ENCODE measurements at regions not wholly inside any gene's neighbourhood (a gene's known extent, or its start where the extent isn't known, plus 50 kb on each side); places are given as distances from the start of the nearest gene placed in this dataset.
"Not testable (repeated sequence)": the region's sequence is repeated elsewhere in the genome, so short reads cannot be mapped to it uniquely, and the experiment has no call there.

- ATAC-seq = no peak
- DNase-seq (ENCODE audit: low read depth, low spot score) = no peak
- H3K9me3 ChIP-seq (replicated peaks; ENCODE audit: control insufficient read depth, insufficient read depth, low read length) = no peaks in the 10 kb centered on the region
- ChIA-PET SMC1A (ENCODE audit: uncharacterized antibody, unreplicated experiment) (no interaction called here), CTCF (interaction anchor here (0.5 kb wide), 1 partner anchor 17 kb away, joined by 4 read pairs; no protein-coding TSS in a partner anchor), RAD21 (ENCODE audit: unreplicated experiment) (no interaction called here), POLR2A (no interaction called here)
- H3K36me3 ChIP-seq (ENCODE audit: control insufficient read depth in 2 of 2, insufficient read depth in 2 of 2, low read length in 1 of 2) = no peaks in the 10 kb centered on the region
- no peaks in the 10 kb centered on the region for H4K20me1 ChIP-seq (ENCODE audit: control insufficient read depth, insufficient read depth)
- no peak overlapping the region for H3K9ac ChIP-seq (ENCODE audit: control insufficient read depth, insufficient read depth, low read length)
- no peak for FAIRE-seq
- H3K4me3 ChIP-seq = no peak overlapping the region
- H3K4me1 ChIP-seq (ENCODE audit: control insufficient read depth, insufficient read depth, low read length) = no peaks in the 10 kb centered on the region
- H2AFZ ChIP-seq (ENCODE audit: control insufficient read depth, low read depth, low read length) = no peak overlapping the region
- H3K27me3 ChIP-seq (replicated peaks in 1 of 2; ENCODE audit: control insufficient read depth in 2 of 2, insufficient read depth in 2 of 2, low read length in 1 of 2) = no peaks in the 10 kb centered on the region
- no peak for TF ChIP-seq CBX5 (IDR thresholded peaks at IDR 0.05; ENCODE audit: low read depth)
- TF ChIP-seq, protein P1, sequence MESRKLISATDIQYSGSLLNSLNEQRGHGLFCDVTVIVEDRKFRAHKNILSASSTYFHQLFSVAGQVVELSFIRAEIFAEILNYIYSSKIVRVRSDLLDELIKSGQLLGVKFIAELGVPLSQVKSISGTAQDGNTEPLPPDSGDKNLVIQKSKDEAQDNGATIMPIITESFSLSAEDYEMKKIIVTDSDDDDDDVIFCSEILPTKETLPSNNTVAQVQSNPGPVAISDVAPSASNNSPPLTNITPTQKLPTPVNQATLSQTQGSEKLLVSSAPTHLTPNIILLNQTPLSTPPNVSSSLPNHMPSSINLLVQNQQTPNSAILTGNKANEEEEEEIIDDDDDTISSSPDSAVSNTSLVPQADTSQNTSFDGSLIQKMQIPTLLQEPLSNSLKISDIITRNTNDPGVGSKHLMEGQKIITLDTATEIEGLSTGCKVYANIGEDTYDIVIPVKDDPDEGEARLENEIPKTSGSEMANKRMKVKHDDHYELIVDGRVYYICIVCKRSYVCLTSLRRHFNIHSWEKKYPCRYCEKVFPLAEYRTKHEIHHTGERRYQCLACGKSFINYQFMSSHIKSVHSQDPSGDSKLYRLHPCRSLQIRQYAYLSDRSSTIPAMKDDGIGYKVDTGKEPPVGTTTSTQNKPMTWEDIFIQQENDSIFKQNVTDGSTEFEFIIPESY (IDR thresholded peaks at IDR 0.05) = no peak
- TF ChIP-seq KDM1A (IDR thresholded peaks at IDR 0.05; ENCODE audit: borderline replicate concordance) = no peak
- TF ChIP-seq EGR1 (IDR thresholded peaks at IDR 0.05; ENCODE audit: borderline replicate concordance in 1 of 2, low read depth in 2 of 2, low read length in 2 of 2) = no peak
- TF ChIP-seq EED (IDR thresholded peaks at IDR 0.05; ENCODE audit: low read depth) = no peak
- no peak for TF ChIP-seq CREB1 (IDR thresholded peaks at IDR 0.05; ENCODE audit: low read depth)
- TF ChIP-seq USF1 (IDR thresholded peaks at IDR 0.05; ENCODE audit: borderline replicate concordance, extremely low read length, insufficient read depth, low read depth, low read length) = no peak
- no peak for TF ChIP-seq RBBP5 (conservative IDR thresholded peaks at IDR 0.05)
- TF ChIP-seq MTA3 (IDR thresholded peaks at IDR 0.05; ENCODE audit: borderline replicate concordance, low read length) = no peak
- TF ChIP-seq JUNB (IDR thresholded peaks at IDR 0.05) = no peak
- no peak for TF ChIP-seq POU2F2 (IDR thresholded peaks at IDR 0.05; ENCODE audit: borderline replicate concordance, low read depth, low read length)
- no peak for TF ChIP-seq NR2C1 (IDR thresholded peaks at IDR 0.05)
- no peak overlapping the region for H3K4me2 ChIP-seq (ENCODE audit: control insufficient read depth, insufficient read depth)
- 77% methylated on average over 3 of the region's 3 CpGs for WGBS (ENCODE audit: insufficient coverage, insufficient replicate concordance, low lambda C conversion rate, missing lambda C conversion rate)
- BruUV-seq (replicated peaks) = no TSS peak
- intact Hi-C loops (cut with micrococcal nuclease; ENCODE audit: unreplicated experiment) (no loop called here), in situ Hi-C loops (cut with MboI) (no loop called here)
- H3K79me2 ChIP-seq (ENCODE audit: control insufficient read depth, insufficient read depth, low read length) = no peaks in the 10 kb centered on the region
- no peak overlapping the region for H3K27ac ChIP-seq (ENCODE audit: control insufficient read depth, insufficient read depth)
Observed at GRCh38 chr2:60212181-60212945, 341.1 kb downstream of the BCL11A start.

- ATAC-seq; H3K9me3 ChIP-seq (replicated peaks; ENCODE audit: control insufficient read depth, insufficient read depth, low read length); in situ Hi-C loops (cut with MboI); RAD21 ChIA-PET (ENCODE audit: unreplicated experiment); FAIRE-seq; DNase-seq (ENCODE audit: low read depth, low spot score); H4K20me1 ChIP-seq (ENCODE audit: control insufficient read depth, insufficient read depth); H3K4me2 ChIP-seq (ENCODE audit: control insufficient read depth, insufficient read depth); H3K4me1 ChIP-seq (ENCODE audit: control insufficient read depth, insufficient read depth, low read length); POLR2A ChIA-PET; H3K4me3 ChIP-seq; CTCF ChIA-PET; H2AFZ ChIP-seq (ENCODE audit: control insufficient read depth, low read depth, low read length); SMC1A ChIA-PET (ENCODE audit: uncharacterized antibody, unreplicated experiment); H3K9ac ChIP-seq (ENCODE audit: control insufficient read depth, insufficient read depth, low read length); H3K36me3 ChIP-seq (ENCODE audit: control insufficient read depth in 2 of 2, insufficient read depth in 2 of 2, low read length in 1 of 2); H3K27me3 ChIP-seq (replicated peaks in 1 of 2; ENCODE audit: control insufficient read depth in 2 of 2, insufficient read depth in 2 of 2, low read length in 1 of 2); BruUV-seq (replicated peaks); H3K27ac ChIP-seq (ENCODE audit: control insufficient read depth, insufficient read depth); intact Hi-C loops (cut with micrococcal nuclease; ENCODE audit: unreplicated experiment); H3K79me2 ChIP-seq (ENCODE audit: control insufficient read depth, insufficient read depth, low read length): not testable (repeated sequence)
- WGBS (ENCODE audit: insufficient coverage, insufficient replicate concordance, low lambda C conversion rate, missing lambda C conversion rate) = 79% methylated on average over 18 of the region's 19 CpGs
Observed at GRCh38 chr2:60189006-60189405, 364.4 kb downstream of the BCL11A start.

Data from GM12878 (cell line).